HL-60/S4 (cell line): ENCODE measurements at regions not wholly inside any gene's neighbourhood (a gene's known extent, or its start where the extent isn't known, plus 50 kb on each side); places are given as distances from the start of the nearest gene placed in this dataset.
"Not testable (repeated sequence)": the region's sequence is repeated elsewhere in the genome, so short reads cannot be mapped to it uniquely, and the experiment has no call there.

Source experiments
- in situ Hi-C: fragments of 300-500 bp; cut with MboI; formaldehyde crosslinking; loops from 2 replicates; pipeline ENCODE4 v1.14.3; 2022; ENCODE audit warnings: low sequenced_read_pairs

DNA sequence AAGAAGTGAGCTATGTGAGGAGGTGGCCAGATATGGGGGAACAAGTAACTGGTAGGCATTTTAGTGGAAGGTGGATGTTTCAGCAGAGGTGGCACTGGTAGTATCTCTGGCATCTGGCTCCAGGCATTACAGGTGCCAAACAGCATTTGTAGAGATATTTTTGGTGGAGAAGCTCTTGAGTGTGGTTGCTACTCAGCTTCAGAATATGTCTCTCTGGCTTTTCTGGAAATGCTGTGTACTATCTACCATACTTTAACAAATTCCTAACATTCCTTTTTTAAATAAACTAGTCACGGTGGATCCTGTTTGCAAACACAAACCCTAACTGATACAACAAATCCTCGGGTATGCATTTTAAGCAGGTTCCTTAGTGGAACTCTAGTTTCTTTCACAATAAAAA, 128.0 kb downstream of the BARX2 start:
- in situ Hi-C loops, result no loop called here

DNA sequence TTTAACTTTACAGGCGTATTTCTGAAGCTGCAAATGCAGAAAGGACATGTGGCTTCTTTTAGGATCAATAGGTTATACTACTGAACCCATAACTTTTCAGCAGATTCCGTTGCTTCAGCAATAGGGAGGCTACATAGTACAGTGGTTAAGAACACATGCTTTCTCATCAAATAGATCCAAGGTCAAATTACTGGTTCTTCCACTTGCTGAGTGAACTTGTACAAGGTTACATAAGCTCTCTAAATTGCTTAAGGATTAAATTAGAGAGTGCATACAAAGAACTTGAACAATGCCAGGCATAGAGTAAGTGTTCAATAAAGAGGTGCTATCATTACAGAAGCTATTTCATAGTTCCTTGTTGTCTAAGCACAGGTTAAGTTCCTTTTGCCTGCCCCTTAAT, 129.6 kb downstream of the BARX2 start:
- in situ Hi-C loops, result no loop called here

DNA sequence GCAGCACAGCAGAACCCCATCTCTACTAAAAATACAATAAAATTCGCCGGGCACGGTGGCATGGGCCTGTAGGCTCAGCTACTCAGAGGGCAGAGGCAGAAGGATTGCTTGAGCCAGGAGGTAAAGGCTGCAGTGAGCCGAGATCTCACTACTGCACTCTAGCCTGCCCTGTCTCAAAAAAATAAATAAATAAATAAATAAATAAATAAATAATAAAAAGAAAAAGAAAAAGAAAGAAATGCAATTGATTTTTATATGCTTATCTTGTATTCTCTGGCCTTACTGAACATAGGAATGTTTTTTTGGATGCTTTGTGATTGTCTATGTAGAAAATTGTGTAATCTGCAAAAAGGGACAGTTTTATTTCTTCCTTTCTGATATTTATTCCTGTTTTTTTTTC, 132.5 kb downstream of the BARX2 start:
- in situ Hi-C loops, result no loop called here

DNA sequence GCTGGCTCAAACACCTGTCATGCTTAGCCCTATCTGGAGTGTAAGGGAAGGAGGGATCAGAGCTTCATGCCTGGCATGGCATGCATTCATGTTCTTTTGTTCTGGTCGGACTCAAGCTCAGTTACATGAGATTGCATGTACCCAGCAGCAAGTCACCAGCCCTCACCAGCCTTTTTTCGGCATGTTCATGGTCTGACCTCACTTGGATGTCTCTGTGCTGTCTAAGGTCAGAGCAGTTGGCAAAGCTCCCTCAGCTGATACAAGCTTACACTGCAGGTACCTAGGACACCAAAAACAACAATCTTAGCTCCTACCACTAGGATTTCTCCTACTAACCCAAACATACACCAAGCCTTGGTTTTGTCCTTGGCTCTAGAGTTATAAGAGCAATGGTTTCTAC, 152.6 kb downstream of the BARX2 start:
- in situ Hi-C loops, result no loop called here

DNA sequence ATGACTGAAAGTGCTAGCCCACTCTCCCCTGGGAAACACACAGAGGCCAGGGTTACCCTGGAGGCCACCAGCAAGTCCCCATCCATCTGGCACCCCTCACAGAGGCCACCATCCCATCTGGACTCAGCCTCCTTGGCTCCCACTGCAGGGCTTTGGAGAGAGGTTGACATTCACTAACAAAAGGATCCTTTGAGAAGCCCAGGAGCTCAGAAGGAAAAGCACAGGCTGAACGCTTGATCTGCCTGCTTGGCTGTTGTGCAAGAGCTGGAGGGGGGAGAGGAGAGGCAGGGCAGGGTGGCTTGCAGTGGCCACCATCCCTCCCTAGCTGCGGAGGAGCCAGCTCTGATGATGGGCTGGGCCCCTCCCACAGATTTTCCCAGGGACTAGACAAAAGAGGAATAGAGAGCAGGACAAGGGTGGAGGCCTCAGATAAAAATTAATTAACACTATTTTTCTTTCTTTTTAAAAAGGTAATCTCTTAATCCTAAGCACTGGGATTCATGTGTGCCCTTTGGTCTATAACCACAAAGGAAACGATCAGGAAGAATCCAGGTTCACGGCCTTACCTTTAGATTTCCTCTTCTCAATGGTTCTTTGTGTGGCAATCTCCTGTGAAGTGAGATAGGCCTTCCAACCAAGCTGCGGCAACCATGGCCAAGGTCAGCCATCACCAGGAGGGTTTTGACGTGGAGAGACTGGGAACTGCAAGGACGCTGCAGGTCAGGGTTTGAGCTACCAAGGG, 154.7 kb downstream of the BARX2 start:
- in situ Hi-C loops, result no loop called here

DNA sequence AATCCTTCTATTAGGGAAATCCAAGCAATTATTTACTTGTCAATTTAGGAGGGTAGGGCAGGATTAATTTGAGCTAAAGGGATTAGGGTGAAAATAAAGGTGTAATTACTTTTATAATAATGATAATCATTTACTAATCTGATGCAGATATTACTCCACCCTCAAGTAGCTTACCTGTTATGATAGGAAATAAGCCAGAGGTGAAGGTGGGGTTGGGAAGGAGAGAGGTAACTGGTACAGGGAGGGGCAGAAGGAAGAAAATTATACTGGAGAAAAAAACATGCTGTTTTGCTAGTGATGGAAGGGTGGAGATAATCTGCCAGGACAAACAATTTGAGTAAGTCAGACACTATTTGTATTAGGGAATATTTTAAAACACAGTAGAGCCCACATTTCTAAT, 157.7 kb downstream of the BARX2 start:
- in situ Hi-C loops, result no loop called here

DNA sequence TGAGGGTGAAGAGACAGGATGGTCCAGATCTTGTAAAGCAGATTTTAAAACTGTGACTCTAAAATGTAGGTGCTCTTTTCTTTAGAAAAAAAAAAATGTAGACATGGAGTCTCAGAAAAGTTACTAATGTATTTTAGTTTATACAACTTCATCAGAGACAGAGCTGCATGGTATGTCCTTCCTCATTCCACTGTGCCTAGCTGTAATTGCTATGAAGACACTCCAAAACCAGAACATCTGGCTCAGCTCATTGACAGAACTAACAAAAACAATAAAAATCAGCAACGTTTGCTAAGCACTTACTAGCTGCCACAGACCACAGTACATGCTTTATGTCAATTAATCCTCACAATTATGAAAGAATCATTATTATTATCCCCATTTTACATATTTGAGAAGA, 160.7 kb downstream of the BARX2 start:
- in situ Hi-C loops, result no loop called here

DNA sequence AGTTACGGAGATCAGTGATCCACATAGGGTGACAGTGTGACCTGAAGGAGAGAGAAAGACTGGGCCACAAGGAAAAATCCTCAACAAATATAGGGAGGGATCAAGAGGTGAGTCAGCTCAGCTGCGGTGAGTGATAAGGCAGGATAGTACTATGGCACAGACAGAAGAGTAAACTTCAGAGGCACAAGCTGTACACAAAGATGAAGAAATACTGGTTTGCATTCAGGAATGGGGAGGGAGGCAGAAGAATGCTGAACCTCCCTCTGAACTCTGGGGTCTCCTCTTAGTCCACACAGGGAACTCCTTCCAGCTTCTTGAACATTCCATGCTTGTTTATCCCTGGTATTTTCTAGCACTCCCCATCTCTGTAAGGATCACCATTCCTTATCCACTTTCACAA, 162.7 kb downstream of the BARX2 start:
- in situ Hi-C loops, result no loop called here

DNA sequence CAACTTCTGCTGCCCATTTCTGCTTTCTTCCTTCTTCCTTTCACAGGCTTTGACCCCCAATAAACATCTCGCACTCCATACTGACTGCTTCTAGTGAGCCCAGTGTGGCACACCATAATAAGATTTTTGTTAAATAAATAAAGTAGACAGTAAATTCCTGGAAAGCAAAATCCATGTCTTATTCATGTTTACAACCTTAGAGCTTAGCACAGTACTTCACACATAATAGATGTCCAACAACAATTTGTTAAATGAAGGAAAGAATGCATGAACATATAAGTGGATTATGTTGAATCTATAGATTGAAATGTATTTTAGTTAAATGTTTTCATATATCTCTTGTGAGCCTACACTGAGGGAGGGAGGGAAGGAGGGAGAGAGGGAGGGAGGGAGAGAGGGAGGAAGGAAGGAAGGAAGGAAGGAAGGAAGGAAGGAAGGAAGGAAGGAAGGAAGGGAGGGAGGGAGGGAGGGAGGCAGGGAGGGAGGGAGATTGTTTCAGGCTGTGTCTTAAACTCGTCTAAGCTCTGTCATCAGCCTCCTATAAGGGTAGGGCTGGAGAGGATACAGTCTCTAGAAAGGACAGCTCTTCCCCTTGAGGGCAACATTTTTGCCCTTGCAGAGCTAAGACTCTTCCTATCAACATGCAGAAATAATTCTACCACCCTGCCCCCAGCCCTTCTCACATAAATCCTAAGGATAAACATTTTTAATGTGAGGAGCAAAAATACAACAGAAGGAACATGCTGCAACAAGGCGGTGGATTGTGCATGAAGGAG, 168.1 kb downstream of the BARX2 start:
- in situ Hi-C loops, result no loop called here

DNA sequence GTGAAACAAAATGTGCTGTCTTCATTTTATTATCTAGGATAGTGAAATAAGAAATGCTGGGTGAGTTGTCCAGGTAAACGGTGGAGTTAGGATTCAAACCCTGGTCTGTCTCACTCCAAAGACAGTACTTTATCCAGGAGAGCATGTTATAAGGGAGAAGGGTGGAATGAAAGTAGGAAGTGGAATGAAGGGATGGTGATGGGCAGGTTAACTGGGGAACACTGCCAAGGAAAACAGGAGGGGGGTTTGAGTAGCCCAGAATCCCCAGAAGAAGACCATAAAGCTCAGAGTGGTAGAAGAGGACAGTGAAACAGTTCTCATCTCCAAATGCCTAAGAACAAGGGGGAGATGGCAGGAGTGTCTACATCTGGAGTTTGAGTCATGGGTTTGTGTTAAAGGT, 169.0 kb downstream of the BARX2 start:
- in situ Hi-C loops, result no loop called here

DNA sequence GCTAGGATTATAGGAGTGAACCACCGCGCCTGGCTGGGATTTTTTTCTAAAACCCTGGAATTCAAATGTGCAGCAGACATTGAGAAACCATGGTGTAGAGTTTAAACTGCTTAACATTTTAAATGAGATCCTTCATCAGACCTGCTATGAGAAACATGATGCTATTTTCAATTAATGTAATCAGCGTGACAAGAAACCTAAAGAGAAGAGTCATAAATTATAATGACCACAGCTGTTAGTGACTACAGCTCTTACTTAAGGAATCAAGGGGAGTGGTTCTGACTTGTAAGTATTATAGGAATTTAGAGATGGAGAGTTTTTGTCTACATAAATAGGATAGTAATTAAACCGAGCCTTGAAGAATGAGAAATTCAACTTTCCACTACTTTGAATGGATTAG, 170.6 kb downstream of the BARX2 start:
- in situ Hi-C loops, result no loop called here

DNA sequence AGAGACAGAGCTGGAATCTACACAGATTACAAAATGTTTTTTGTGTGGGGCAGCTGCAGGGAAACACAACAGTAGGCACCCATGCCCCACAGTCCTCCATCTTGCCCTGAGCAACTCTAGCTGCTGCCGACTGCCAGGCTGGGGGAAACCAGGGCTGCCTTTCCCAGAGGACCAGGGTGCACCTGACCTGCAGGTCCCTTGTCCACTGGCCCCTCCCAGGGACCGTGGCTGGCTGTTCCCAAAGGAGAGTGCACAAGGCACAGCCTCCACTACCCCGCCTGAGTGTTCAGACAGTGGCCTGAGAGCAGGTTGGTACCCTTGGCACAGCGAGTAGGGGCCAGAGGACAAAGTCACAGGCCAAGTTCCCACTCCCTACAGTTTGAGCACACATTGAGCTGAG, 181.8 kb downstream of the BARX2 start:
- in situ Hi-C loops, result no loop called here

DNA sequence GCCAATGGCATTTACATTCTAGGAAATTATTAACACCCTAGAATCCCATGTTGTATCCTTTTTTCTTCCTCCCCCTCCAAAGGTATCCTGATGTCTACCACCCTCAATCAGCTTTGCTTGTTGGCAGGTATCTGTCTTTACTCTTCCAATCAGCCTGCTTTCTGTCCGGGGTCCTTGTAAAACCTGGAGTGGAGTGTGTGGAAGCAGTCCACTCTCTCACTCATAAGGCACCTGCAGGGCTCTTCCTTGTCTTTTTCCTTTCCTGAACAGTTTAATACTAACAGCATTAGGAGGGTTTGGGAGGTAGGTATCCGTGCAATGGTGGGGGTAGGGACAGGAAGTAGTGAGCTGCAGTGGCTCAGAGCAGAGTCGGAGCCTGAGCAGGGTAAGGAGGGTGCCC, 193.4 kb downstream of the BARX2 start:
- in situ Hi-C loops, result no loop called here

DNA sequence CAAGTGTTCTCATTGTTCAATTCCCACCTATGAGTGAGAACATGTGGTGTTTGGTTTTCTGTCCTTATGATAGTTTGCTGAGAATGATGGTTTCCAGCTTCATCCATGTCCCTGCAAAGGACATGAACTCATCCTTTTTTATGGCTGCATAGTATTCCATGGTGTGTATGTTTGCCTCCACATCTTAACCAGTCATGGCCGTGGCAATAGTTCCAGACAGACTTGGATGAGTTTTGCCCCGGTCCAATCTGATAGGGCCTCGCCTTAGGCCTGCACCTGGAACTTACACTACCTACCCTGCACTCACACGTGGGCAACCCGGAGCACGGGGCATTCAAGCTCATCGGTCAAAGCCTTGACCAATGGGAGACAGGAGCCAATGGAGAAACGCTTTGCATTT, 197.0 kb downstream of the BARX2 start:
- in situ Hi-C loops, result not testable (repeated sequence)

DNA sequence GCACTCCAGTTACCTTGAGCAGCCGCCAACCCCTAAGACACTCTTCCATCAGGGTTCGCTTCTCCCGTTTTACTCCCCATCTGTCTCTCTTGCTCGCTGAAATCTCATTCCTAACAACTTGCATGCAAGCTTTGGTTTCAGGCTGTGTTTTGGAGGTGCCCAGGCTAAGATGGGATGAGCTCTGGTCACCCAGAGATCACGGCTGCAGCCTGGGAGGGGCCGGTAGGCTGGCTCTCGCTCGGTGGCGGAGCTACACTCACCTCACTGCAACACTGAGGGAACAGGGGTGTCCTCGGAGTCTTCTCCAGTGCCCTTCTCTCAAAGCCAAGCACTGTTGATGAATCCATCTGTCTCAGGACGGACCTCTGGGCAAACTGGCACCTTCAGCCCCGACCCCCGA, 197.5 kb downstream of the BARX2 start:
- in situ Hi-C loops, result no loop called here

DNA sequence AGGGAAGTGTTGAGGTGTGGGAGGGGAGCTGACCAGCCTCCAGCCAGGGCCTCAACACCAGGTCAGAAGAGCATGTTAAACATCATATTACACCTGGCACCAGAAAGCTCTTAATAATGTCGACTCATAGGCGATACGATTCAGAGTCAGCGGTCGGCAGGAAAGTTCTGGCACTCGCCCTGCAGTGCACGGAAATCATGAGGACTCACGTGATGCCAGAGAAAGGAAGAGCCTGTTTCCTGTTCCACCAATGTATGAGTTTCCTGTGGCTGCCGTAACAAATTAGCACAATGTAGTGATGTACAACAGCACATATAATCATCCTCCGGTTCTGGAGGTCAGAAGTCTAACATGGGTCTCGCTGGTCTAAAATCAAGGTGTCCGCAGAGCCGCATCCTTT, 198.8 kb downstream of the BARX2 start:
- in situ Hi-C loops, result no loop called here

DNA sequence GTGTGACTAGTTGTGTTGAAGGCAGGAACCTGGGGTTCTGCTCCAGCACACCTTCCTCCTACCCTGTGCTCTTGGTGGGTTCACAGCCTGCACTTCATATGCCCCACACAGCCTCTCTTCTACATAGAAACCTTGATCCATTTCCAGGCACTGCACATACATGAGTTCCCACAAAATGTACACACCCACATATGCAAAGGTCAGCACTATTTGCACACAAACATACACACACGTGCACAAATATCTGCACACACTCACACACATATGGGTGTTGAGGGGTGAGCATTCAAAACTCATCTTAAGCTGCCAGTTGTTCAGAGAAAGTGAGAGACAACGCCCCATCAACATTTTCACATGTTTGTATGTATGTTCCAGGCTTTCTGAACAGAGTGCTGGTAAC, 201.0 kb downstream of the BARX2 start:
- in situ Hi-C loops, result no loop called here

DNA sequence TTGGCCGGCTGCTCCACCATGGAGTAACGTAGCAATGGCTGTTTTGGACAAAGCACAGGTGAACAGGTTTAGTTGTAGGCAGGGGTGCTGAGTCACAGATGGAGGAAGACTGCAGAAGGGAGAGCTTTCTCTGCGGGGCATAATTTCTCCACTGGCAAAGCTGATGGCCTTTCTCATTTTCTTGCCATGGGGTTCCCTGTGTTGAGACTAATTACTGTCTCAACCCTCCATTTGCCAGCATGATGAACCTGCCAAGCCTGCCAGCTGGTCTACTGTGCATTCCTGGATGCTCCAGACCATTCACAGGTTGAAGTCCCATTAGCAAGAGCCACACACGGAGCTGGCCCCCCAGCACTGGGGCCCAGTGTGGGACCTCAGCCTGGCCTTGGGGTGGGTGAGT, 202.4 kb downstream of the BARX2 start:
- in situ Hi-C loops, result no loop called here

DNA sequence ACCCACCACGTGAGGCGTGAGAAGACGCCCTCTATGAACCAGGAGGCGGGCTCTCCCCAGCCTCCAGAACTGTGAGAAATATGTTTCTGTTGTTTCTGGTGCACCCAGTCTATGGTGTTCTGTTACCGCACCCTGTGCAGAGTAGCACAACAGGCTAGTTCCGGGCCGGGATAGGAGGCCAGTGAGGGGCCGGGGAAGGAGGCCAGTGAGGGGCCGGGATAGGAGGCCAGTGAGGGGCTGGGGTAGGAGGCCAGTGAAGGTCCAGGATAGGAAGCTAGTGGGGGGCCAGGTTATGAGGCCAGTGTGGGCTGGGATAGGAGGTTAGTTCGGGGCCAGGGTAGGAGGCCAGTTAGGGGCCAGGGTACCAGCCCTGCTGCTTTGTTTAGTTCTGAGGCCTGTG, 204.6 kb downstream of the BARX2 start:
- in situ Hi-C loops, result no loop called here

DNA sequence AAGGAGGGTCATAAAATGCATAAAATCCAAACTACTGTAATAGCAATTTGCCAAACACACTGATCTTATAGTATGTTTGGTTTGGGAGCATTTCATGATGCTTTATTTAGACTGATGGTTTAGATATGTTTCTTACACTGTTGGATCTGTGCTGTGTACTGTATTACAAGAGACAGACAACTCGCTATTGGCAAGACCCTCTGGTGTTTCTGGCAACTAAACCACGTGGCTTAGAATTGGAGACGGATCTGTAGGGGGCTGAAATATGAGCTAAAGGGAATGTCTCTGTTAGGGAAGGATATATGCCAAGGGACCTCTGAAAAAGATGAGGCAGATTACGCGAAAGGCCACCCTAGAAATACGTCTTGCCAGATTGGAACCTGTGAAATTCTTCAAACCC, 208.7 kb downstream of the BARX2 start:
- in situ Hi-C loops, result no loop called here

DNA sequence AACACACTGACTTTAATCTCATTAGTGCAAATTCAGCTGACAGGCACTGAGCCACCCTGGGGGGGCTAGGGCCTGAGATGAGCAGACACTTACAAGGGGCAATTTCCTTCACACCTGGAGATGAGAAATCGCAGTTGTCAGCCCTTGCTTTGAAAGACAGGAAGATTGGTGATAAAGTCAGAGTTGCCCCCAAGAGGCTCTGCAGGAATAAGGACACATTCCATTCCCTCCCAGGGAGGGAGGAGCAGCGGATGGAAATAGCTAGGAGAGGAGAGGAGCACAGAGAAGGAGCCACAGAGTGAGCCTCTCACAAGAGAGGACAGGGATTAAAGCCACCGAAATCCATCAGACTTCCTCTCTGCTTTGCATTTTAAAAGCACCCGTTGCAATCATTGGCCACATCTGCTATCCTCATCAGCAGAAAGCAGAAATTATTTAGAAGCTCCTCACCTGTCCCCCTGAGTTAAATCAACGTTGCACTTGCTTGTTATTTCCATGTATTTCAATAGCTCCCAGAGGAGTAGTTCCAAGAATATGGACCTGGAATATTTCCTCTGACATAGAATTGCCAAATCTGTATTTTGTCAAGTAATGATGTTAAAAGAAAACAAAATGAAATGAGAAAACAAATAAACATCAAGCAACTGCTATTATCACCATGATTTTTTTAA, 213.7 kb downstream of the BARX2 start:
- in situ Hi-C loops, result no loop called here
